ENCODE measurements at regions not wholly inside any gene's neighbourhood (a gene's known extent, or its start where the extent isn't known, plus 50 kb on each side); places are given as distances from the start of the nearest gene placed in this dataset.

DNA sequence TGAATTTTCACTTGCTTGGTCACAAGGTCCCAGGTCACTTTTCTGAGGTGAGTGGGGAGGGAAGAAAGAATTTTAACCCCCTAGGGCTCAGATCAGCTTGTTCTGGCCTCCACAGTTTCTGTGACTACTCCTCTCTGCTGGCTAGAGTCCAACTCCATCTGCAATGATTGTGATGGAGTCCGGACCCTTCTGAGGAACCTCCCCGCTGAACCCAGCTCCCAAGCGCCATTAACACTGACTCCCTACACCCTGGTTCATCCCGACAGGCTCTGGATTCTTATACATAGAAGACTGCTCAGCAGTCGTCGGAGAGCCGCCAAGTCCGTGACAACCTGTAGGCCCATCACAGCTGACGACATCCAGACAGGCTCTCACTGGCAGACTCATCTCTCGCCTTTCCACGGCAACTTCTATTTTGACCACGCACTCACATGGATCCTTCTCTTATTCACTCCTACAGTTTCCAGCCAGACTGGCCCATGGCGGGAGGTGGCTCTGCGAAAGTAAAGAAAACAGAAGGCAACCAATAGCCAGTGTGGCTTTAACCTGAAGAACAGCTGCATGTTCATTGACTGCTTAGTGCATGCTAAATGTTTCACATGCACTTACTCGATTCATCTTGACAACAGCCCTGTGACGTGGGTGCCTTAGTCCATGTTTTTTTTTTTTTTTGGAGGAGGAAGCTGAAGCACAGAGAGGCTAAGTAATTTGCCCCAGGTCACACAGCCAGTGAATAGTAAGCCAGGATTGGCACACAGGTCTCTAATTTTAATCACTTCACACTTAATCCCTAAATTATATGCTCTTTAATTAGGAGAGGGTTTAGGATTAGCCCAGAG is 68.0 kb upstream of the PRDM11 start:
- ATAC-seq, result peak in 1 of 8 donors; percentile 39
- peak in 1 of 2 donors; percentile 41 for DNase-seq
- no peaks in the 10 kb centered on the region for H3K36me3 ChIP-seq
- intact Hi-C loops (cut with DNase I), result loop anchor here in 1 of 10 donors (5.0 kb wide), 1 partner anchor 51 kb away; no protein-coding TSS in a partner anchor
- WGBS, 2 donors, result 41 to 51% methylated on average over 16 of the region's 16 CpGs
- H3K27ac ChIP-seq, result no peak overlapping the region
- no peaks in the 10 kb centered on the region for H3K27me3 ChIP-seq
- no peak overlapping the region for H3K4me3 ChIP-seq
- TF ChIP-seq, protein P1, sequence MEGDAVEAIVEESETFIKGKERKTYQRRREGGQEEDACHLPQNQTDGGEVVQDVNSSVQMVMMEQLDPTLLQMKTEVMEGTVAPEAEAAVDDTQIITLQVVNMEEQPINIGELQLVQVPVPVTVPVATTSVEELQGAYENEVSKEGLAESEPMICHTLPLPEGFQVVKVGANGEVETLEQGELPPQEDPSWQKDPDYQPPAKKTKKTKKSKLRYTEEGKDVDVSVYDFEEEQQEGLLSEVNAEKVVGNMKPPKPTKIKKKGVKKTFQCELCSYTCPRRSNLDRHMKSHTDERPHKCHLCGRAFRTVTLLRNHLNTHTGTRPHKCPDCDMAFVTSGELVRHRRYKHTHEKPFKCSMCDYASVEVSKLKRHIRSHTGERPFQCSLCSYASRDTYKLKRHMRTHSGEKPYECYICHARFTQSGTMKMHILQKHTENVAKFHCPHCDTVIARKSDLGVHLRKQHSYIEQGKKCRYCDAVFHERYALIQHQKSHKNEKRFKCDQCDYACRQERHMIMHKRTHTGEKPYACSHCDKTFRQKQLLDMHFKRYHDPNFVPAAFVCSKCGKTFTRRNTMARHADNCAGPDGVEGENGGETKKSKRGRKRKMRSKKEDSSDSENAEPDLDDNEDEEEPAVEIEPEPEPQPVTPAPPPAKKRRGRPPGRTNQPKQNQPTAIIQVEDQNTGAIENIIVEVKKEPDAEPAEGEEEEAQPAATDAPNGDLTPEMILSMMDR (IDR thresholded peaks at IDR 0.05), result no peak
- no peaks in the 10 kb centered on the region for H3K9me3 ChIP-seq
- H3K4me1 ChIP-seq, result peaks cover 0 to 53% (median 9%) of the 10 kb centered on the region in 9 donors

DNA sequence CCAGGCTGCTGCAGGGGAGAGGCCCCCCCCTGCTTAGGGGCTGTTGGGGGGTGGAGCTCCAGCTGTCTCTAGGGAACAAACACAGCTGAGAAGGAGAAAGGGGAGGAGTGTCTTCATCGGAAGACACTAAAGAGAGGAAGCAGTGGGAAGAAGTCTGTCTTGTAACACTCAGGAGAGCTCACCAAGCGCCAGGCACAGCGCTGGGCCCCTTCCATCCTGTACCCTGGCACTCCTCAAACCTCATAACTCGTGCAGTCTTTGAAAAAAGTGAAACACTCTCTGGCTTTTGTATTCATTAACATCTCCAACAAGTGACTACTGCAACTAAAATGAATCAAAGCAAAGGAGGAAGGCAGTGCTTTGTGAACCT is 67.4 kb upstream of the PRDM11 start:
- intact Hi-C loops (cut with DNase I), result loop anchor here in 1 of 10 donors (5.0 kb wide), 1 partner anchor 52 kb away; no protein-coding TSS in a partner anchor
- Histone ChIP-seq H3K36me3 (no peaks in the 10 kb centered on the region), H3K4me3 (no peak overlapping the region), H3K27ac (peak overlapping the region in 2 of 10 donors; percentile 5 to 78), H3K4me1 (peaks cover 0 to 53% (median 9%) of the 10 kb centered on the region in 9 donors), H3K27me3 (no peaks in the 10 kb centered on the region), H3K9me3 (no peaks in the 10 kb centered on the region)
- DNase-seq (no peak), ATAC-seq (peak in 4 of 8 donors; percentile 24 to 43 (median 34))
- TF ChIP-seq, protein P1 (IDR thresholded peaks at IDR 0.05), result no peak
- whole genome bisulfite sequencing, 2 donors, result 56 to 58% methylated on average over 4 of the region's 4 CpGs

DNA sequence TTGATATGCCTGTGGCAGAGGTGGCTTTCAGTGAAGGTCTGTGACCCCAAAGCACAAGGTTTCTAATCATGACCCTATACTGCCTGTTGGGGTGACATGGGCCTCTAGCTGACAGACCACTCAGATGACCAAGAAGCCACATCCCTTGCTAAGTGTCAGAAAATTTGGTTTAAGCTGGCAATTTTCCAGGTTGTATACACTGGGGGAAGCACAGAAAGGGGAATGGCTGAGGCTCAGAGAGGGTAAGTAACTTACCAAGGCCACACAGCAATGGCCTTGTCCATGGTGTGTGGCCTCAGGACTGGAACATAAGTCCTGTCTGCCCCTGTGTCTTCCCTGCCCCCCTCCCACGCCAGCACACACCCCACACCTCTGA is 66.9 kb upstream of the PRDM11 start:
- intact Hi-C loops (cut with DNase I), result loop anchor here in 1 of 10 donors (5.0 kb wide), 1 partner anchor 52 kb away; no protein-coding TSS in a partner anchor
- H3K4me1 ChIP-seq, result peaks cover 0 to 54% (median 9%) of the 10 kb centered on the region in 9 donors
- peak overlapping the region in 2 of 10 donors; percentile 5 to 78 for H3K27ac ChIP-seq
- 87 to 96% methylated on average over 1 of the region's 1 CpG for WGBS, 2 donors
- H3K9me3 ChIP-seq, result no peaks in the 10 kb centered on the region
- DNase-seq (no peak), ATAC-seq (no peak)
- H3K36me3 ChIP-seq, result no peaks in the 10 kb centered on the region
- TF ChIP-seq, protein P1 (IDR thresholded peaks at IDR 0.05), result no peak
- no peaks in the 10 kb centered on the region for H3K27me3 ChIP-seq
- no peak overlapping the region for H3K4me3 ChIP-seq

DNA sequence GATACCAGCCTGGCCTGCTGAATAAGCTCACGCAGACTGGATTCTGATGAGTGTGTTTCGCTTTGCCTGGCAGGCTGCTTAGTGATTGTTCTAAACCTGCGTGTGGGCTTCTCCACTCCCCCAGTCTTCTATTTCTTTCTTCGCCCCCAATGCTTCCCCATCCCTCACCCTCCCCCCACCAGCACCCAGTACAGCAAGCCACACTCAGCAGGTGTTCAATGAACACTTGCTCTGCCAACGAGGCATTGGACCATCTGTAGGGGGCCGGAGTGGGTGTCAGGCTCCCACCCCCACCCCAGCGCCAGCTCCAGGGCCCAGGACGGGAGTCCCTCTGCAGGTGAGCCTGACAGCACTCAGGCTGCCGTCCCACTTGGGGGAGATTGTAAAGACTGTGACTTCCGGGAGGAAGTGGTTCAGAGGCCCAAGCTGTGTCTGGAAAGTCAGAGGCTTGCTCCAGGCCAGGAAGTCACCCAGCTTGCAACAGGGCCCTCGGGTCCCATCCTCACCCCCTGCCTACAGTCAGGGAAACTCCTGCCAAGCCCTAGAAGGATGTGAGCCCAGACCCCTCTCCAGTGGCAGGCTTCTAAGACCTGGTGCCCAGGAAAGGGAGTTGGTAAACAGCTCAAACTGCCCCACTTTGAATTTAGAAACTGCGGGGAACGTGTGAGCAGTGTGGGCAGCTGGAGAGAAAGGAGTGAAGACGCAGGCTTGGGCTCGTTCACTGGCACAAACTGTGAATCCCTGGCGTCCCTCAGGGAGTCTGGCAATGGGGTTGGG is 66.3 kb upstream of the PRDM11 start:
- 69 to 70% methylated on average over 16 of the region's 16 CpGs for WGBS, 2 donors
- TF ChIP-seq, protein P1 (IDR thresholded peaks at IDR 0.05), result no peak
- peaks cover 0 to 54% (median 9%) of the 10 kb centered on the region in 9 donors for H3K4me1 ChIP-seq
- peak overlapping the region in 1 of 10 donors; percentile 78 for H3K27ac ChIP-seq
- H3K36me3 ChIP-seq, result no peaks in the 10 kb centered on the region
- H3K27me3 ChIP-seq, result no peaks in the 10 kb centered on the region
- H3K4me3 ChIP-seq, result no peak overlapping the region
- no peak for DNase-seq
- intact Hi-C loops (cut with DNase I), result loop anchor here in 1 of 10 donors (5.0 kb wide), 1 partner anchor 53 kb away; no protein-coding TSS in a partner anchor
- ATAC-seq, result peak in 7 of 8 donors; percentile 27 to 70 (median 54)
- H3K9me3 ChIP-seq, result no peaks in the 10 kb centered on the region
